Immature natural killer cell (primary cell): ENCODE measurements at regions not wholly inside any gene's neighbourhood (a gene's known extent, or its start where the extent isn't known, plus 50 kb on each side); places are given as distances from the start of the nearest gene placed in this dataset.

Experiments
- DNase-seq, 3 donors: peaks; one replicate each; pipeline ENCODE4 v3.0.0; 2022; ENCODE audit warnings: mixed read lengths in 1 of 3
- H3K27ac Mint-ChIP-seq, 6 donors: one replicate each; pipeline ENCODE4 v1.8.0; 2020; ENCODE audit warnings: mixed read lengths in 6 of 6, mild to moderate bottlenecking in 5 of 6, inconsistent platforms in 4 of 6, moderate library complexity in 3 of 6
- H3K27me3 Mint-ChIP-seq, 3 donors: one replicate each; pipeline ENCODE4 v1.8.0; 2020 to 2021; ENCODE audit warnings: low read depth in 3 of 3, mild to moderate bottlenecking in 3 of 3, mixed read lengths in 3 of 3, moderate library complexity in 3 of 3, inconsistent platforms in 1 of 3
- H3K36me3 Mint-ChIP-seq, 3 donors: one replicate each; pipeline ENCODE4 v1.8.0; 2020; ENCODE audit warnings: mixed read lengths in 3 of 3, inconsistent platforms in 2 of 3, mild to moderate bottlenecking in 2 of 3
- H3K4me1 Mint-ChIP-seq, 2 donors: one replicate each; pipeline ENCODE4 v1.8.0; 2020; ENCODE audit warnings: inconsistent platforms in 2 of 2, mild to moderate bottlenecking in 2 of 2, mixed read lengths in 2 of 2, moderate library complexity in 1 of 2
- H3K4me3 Mint-ChIP-seq, 5 donors: one replicate each; pipeline ENCODE4 v1.8.0; 2020; ENCODE audit warnings: mild to moderate bottlenecking in 5 of 5, mixed read lengths in 5 of 5, inconsistent platforms in 3 of 5, moderate library complexity in 3 of 5
- H3K9me3 Mint-ChIP-seq, 6 donors: one replicate each; pipeline ENCODE4 v1.8.0; 2020; ENCODE audit warnings: mild to moderate bottlenecking in 6 of 6, mixed read lengths in 6 of 6, inconsistent platforms in 4 of 6, moderate library complexity in 3 of 6

GRCh38 chr9:14006386-14007187 lies 307.4 kb downstream of the NFIB start:
- no peak overlapping the region for H3K27ac Mint-ChIP-seq
- H3K36me3 Mint-ChIP-seq = no peaks in the 10 kb centered on the region
- H3K4me1 Mint-ChIP-seq = no peaks in the 10 kb centered on the region
- H3K27me3 Mint-ChIP-seq = peaks cover 0 to 3% (median 0%) of the 10 kb centered on the region in 3 donors
- no peak overlapping the region for H3K4me3 Mint-ChIP-seq
- peaks cover 2 to 26% (median 14%) of the 10 kb centered on the region in 6 donors for H3K9me3 Mint-ChIP-seq
- DNase-seq = no peak

- H3K4me3 Mint-ChIP-seq = no peak overlapping the region
- no peaks in the 10 kb centered on the region for H3K4me1 Mint-ChIP-seq
- H3K27ac Mint-ChIP-seq = no peak overlapping the region
These were observed 309.8 kb downstream of the NFIB start for GRCh38 chr9:14004110-14004509.

GRCh38 chr9:13994240-13994639 lies 319.7 kb downstream of the NFIB start:
- H3K27me3 Mint-ChIP-seq = no peaks in the 10 kb centered on the region
- no peak for DNase-seq
- H3K4me3 Mint-ChIP-seq = no peak overlapping the region
- H3K9me3 Mint-ChIP-seq = peaks cover 8 to 48% (median 17%) of the 10 kb centered on the region in 6 donors
- H3K36me3 Mint-ChIP-seq = peaks cover 0 to 3% (median 0%) of the 10 kb centered on the region in 3 donors
- no peak overlapping the region for H3K27ac Mint-ChIP-seq
- no peaks in the 10 kb centered on the region for H3K4me1 Mint-ChIP-seq

More at GRCh38 chr9:14004110-14004509, 309.8 kb downstream of the NFIB start:
- no peak for DNase-seq
- peaks cover 5 to 26% (median 13%) of the 10 kb centered on the region in 6 donors for H3K9me3 Mint-ChIP-seq
- H3K27me3 Mint-ChIP-seq = no peaks in the 10 kb centered on the region
- H3K36me3 Mint-ChIP-seq = no peaks in the 10 kb centered on the region

- Mint-ChIP-seq H3K4me1 (no peaks in the 10 kb centered on the region), H3K27me3 (no peaks in the 10 kb centered on the region), H3K9me3 (peaks cover 5 to 53% (median 16%) of the 10 kb centered on the region in 6 donors), H3K4me3 (no peak overlapping the region), H3K36me3 (peaks cover 0 to 3% (median 0%) of the 10 kb centered on the region in 3 donors), H3K27ac (no peak overlapping the region)
- DNase-seq = no peak
These were observed 320.2 kb downstream of the NFIB start for GRCh38 chr9:13993632-13994185.

GRCh38 chr9:13992138-13993088 lies 321.5 kb downstream of the NFIB start:
- no peak for DNase-seq
- Mint-ChIP-seq H3K4me1 (no peaks in the 10 kb centered on the region), H3K36me3 (peaks cover 0 to 3% (median 0%) of the 10 kb centered on the region in 3 donors), H3K9me3 (peaks cover 3 to 53% (median 17%) of the 10 kb centered on the region in 6 donors), H3K27me3 (no peaks in the 10 kb centered on the region), H3K4me3 (no peak overlapping the region), H3K27ac (no peak overlapping the region)

- H3K4me1 Mint-ChIP-seq = no peaks in the 10 kb centered on the region
- no peak for DNase-seq
- H3K4me3 Mint-ChIP-seq = no peak overlapping the region
- no peak overlapping the region for H3K27ac Mint-ChIP-seq
- peaks cover 0 to 3% (median 0%) of the 10 kb centered on the region in 3 donors for H3K36me3 Mint-ChIP-seq
- peaks cover 3 to 52% (median 20%) of the 10 kb centered on the region in 6 donors for H3K9me3 Mint-ChIP-seq
- H3K27me3 Mint-ChIP-seq = no peaks in the 10 kb centered on the region
These were observed 322.5 kb downstream of the NFIB start for GRCh38 chr9:13991395-13991794.

GRCh38 chr9:13990994-13991393 lies 322.9 kb downstream of the NFIB start:
- Mint-ChIP-seq H3K4me3 (no peak overlapping the region), H3K27ac (no peak overlapping the region), H3K36me3 (peaks cover 0 to 3% (median 0%) of the 10 kb centered on the region in 3 donors), H3K27me3 (no peaks in the 10 kb centered on the region), H3K4me1 (no peaks in the 10 kb centered on the region), H3K9me3 (peaks cover 3 to 55% (median 23%) of the 10 kb centered on the region in 6 donors)
- no peak for DNase-seq

- Mint-ChIP-seq H3K4me1 (no peaks in the 10 kb centered on the region), H3K36me3 (peaks cover 0 to 3% (median 0%) of the 10 kb centered on the region in 3 donors), H3K27me3 (no peaks in the 10 kb centered on the region), H3K9me3 (peaks cover 3 to 58% (median 23%) of the 10 kb centered on the region in 6 donors), H3K4me3 (no peak overlapping the region), H3K27ac (no peak overlapping the region)
- DNase-seq = no peak
These were observed 323.6 kb downstream of the NFIB start for GRCh38 chr9:13990331-13990730.

GRCh38 chr9:13988944-13989343 lies 325.0 kb downstream of the NFIB start:
- H3K4me3 Mint-ChIP-seq = no peak overlapping the region
- H3K9me3 Mint-ChIP-seq = peaks cover 0 to 53% (median 22%) of the 10 kb centered on the region in 6 donors
- H3K4me1 Mint-ChIP-seq = no peaks in the 10 kb centered on the region
- H3K27ac Mint-ChIP-seq = no peak overlapping the region
- H3K27me3 Mint-ChIP-seq = no peaks in the 10 kb centered on the region
- no peak for DNase-seq
- H3K36me3 Mint-ChIP-seq = peaks cover 0 to 3% (median 0%) of the 10 kb centered on the region in 3 donors

GRCh38 chr9:13983607-13984006 lies 330.3 kb downstream of the NFIB start:
- H3K9me3 Mint-ChIP-seq = peaks cover 4 to 43% (median 16%) of the 10 kb centered on the region in 6 donors

GRCh38 chr9:13979941-13980318 lies 334.0 kb downstream of the NFIB start:
- Mint-ChIP-seq H3K4me1 (no peaks in the 10 kb centered on the region), H3K36me3 (no peaks in the 10 kb centered on the region), H3K27me3 (no peaks in the 10 kb centered on the region), H3K4me3 (no peak overlapping the region), H3K9me3 (peaks cover 0 to 45% (median 5%) of the 10 kb centered on the region in 6 donors), H3K27ac (no peak overlapping the region)
- no peak for DNase-seq

More at GRCh38 chr9:13983607-13984006, 330.3 kb downstream of the NFIB start:
- Mint-ChIP-seq H3K4me1 (no peaks in the 10 kb centered on the region), H3K4me3 (no peak overlapping the region), H3K27ac (no peak overlapping the region), H3K36me3 (no peaks in the 10 kb centered on the region), H3K27me3 (no peaks in the 10 kb centered on the region)
- DNase-seq = no peak

- no peaks in the 10 kb centered on the region for H3K4me1 Mint-ChIP-seq
- no peaks in the 10 kb centered on the region for H3K36me3 Mint-ChIP-seq
- no peak overlapping the region for H3K27ac Mint-ChIP-seq
- DNase-seq = no peak
- H3K4me3 Mint-ChIP-seq = no peak overlapping the region
- peaks cover 0 to 2% (median 0%) of the 10 kb centered on the region in 3 donors for H3K27me3 Mint-ChIP-seq
- peaks cover 0 to 46% (median 8%) of the 10 kb centered on the region in 6 donors for H3K9me3 Mint-ChIP-seq
These were observed 338.2 kb downstream of the NFIB start for GRCh38 chr9:13975611-13976290.

- Mint-ChIP-seq H3K36me3 (no peaks in the 10 kb centered on the region), H3K4me3 (no peak overlapping the region), H3K9me3 (peaks cover 0 to 39% (median 8%) of the 10 kb centered on the region in 6 donors), H3K4me1 (no peaks in the 10 kb centered on the region), H3K27ac (no peak overlapping the region), H3K27me3 (peaks cover 0 to 2% (median 2%) of the 10 kb centered on the region in 3 donors)
- no peak for DNase-seq
These were observed 339.1 kb downstream of the NFIB start for GRCh38 chr9:13974891-13975290.
